ENCODE measurements at regions not wholly inside any gene's neighbourhood (a gene's known extent, or its start where the extent isn't known, plus 50 kb on each side); places are given as distances from the start of the nearest gene placed in this dataset.

DNA sequence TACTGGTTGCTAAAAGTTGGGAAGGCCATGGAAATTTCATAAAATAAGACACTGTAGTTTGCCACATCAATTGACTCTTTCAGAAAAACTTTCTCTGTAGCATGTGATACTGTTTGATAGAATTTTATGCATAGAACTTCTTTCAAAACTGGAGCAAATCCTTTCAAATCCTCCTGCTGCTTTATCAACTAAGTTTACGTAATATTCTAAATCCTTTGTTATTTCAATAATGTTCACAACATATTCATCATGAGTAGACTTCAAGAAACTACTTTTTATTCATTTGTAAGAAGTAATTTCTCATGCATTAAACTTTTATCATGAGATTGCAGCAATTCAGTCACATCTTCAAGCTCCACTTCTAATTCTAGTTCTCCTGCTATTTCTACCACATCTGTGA lies 199.3 kb downstream of the PCDH18 start (continued):
- TF ChIP-seq, protein P1, sequence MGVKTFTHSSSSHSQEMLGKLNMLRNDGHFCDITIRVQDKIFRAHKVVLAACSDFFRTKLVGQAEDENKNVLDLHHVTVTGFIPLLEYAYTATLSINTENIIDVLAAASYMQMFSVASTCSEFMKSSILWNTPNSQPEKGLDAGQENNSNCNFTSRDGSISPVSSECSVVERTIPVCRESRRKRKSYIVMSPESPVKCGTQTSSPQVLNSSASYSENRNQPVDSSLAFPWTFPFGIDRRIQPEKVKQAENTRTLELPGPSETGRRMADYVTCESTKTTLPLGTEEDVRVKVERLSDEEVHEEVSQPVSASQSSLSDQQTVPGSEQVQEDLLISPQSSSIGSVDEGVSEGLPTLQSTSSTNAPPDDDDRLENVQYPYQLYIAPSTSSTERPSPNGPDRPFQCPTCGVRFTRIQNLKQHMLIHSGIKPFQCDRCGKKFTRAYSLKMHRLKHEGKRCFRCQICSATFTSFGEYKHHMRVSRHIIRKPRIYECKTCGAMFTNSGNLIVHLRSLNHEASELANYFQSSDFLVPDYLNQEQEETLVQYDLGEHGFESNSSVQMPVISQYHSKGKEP (tag by site-specific recombination; IDR thresholded peaks at IDR 0.05) = no peak
- TF ChIP-seq HOXA7 (CRISPR knock-in tag; IDR thresholded peaks at IDR 0.05; ENCODE audit: borderline replicate concordance) = no peak
- no peak for TF ChIP-seq ZBTB7A (tag by site-specific recombination; IDR thresholded peaks at IDR 0.05; ENCODE audit: low read depth)
- no peak for TF ChIP-seq ZBTB8A (tag by site-specific recombination; IDR thresholded peaks at IDR 0.05)
- TF ChIP-seq, protein P2, sequence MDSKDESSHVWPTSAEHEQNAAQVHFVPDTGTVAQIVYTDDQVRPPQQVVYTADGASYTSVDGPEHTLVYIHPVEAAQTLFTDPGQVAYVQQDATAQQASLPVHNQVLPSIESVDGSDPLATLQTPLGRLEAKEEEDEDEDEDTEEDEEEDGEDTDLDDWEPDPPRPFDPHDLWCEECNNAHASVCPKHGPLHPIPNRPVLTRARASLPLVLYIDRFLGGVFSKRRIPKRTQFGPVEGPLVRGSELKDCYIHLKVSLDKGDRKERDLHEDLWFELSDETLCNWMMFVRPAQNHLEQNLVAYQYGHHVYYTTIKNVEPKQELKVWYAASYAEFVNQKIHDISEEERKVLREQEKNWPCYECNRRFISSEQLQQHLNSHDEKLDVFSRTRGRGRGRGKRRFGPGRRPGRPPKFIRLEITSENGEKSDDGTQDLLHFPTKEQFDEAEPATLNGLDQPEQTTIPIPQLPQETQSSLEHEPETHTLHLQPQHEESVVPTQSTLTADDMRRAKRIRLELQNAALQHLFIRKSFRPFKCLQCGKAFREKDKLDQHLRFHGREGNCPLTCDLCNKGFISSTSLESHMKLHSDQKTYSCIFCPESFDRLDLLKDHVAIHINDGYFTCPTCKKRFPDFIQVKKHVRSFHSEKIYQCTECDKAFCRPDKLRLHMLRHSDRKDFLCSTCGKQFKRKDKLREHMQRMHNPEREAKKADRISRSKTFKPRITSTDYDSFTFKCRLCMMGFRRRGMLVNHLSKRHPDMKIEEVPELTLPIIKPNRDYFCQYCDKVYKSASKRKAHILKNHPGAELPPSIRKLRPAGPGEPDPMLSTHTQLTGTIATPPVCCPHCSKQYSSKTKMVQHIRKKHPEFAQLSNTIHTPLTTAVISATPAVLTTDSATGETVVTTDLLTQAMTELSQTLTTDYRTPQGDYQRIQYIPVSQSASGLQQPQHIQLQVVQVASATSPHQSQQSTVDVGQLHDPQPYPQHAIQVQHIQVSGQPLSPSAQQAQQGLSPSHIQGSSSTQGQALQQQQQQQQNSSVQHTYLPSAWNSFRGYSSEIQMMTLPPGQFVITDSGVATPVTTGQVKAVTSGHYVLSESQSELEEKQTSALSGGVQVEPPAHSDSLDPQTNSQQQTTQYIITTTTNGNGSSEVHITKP (tag by site-specific recombination; IDR thresholded peaks at IDR 0.05) = no peak
- no peak for TF ChIP-seq RBAK (tag by site-specific recombination; IDR thresholded peaks at IDR 0.05)
- no peak for TF ChIP-seq ZNF830 (tag by site-specific recombination; IDR thresholded peaks at IDR 0.05; ENCODE audit: low read depth)
- TF ChIP-seq ZNF530 (tag by site-specific recombination; IDR thresholded peaks at IDR 0.05; ENCODE audit: low read depth) = no peak

DNA sequence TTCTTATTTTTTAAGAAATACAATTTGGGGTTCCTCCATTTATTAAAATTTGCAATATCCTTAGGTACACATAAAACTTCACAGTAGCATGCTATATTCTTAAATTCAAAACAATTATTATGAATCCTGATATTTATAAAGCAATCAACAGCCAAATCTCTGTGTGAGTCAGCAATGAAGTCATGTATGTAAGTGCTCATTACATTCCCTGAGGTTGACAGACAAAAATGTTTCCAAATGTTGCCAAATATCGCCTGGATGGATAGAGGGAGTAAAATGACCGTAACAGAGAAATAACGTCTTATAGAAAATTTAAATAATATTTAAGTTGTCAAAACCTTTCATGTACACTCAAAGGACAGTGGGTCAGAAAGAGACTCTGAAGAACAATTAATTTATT lies 220.0 kb downstream of the PCDH18 start:
- Histone ChIP-seq H3K4me1 (ENCODE audit: control insufficient read depth, insufficient read depth, low read length) (no peaks in the 10 kb centered on the region), H3K4me3 (ENCODE audit: low read depth, low read length) (no peak overlapping the region), H3K9me3 (ENCODE audit: control insufficient read depth, insufficient read depth, low read depth, low read length) (no peaks in the 10 kb centered on the region), H3K36me3 (ENCODE audit: control insufficient read depth in 2 of 2, insufficient read depth in 1 of 2, low read length in 2 of 2) (no peaks in the 10 kb centered on the region), H3K27ac (ENCODE audit: extremely low read depth, low read depth, low read length) (no peak overlapping the region)
- POLR2A ChIA-PET = no interaction called here
- CTCF ChIA-PET = no interaction called here
- TF ChIP-seq, protein P3, sequence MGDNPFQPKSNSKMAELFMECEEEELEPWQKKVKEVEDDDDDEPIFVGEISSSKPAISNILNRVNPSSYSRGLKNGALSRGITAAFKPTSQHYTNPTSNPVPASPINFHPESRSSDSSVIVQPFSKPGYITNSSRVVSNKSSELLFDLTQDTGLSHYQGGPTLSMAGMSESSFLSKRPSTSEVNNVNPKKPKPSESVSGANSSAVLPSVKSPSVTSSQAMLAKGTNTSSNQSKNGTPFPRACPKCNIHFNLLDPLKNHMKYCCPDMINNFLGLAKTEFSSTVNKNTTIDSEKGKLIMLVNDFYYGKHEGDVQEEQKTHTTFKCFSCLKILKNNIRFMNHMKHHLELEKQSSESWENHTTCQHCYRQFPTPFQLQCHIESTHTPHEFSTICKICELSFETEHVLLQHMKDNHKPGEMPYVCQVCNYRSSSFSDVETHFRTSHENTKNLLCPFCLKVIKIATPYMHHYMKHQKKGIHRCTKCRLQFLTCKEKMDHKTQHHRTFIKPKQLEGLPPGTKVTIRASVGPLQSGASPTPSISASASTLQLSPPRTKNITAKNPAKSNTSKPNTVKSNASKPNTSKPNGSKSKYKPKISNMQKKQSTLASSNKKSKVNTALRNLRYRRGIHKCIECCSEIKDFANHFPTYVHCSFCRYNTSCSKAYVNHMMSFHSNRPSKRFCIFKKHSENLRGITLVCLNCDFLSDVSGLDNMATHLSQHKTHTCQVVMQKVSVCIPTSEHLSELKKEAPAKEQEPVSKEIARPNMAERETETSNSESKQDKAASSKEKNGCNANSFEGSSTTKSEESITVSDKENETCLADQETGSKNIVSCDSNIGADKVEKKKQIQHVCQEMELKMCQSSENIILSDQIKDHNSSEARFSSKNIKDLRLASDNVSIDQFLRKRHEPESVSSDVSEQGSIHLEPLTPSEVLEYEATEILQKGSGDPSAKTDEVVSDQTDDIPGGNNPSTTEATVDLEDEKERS (tag by site-specific recombination; IDR thresholded peaks at IDR 0.05) = no peak
- TF ChIP-seq GLIS1 (tag by site-specific recombination; IDR thresholded peaks at IDR 0.05) = no peak
- TF ChIP-seq ZNF2 (tag by site-specific recombination; IDR thresholded peaks at IDR 0.05) = no peak
- no peak for TF ChIP-seq ZNF664 (tag by site-specific recombination; IDR thresholded peaks at IDR 0.05)
- TF ChIP-seq ZNF600 (tag by site-specific recombination; IDR thresholded peaks at IDR 0.05) = no peak
- TF ChIP-seq SP7 (tag by site-specific recombination; IDR thresholded peaks at IDR 0.05) = no peak
- TF ChIP-seq ZNF433 (tag by site-specific recombination; IDR thresholded peaks at IDR 0.05; ENCODE audit: low read depth) = no peak
- TF ChIP-seq YY2 (tag by site-specific recombination; IDR thresholded peaks at IDR 0.05) = no peak
- TF ChIP-seq ZNF76 (tag by site-specific recombination; IDR thresholded peaks at IDR 0.05; ENCODE audit: borderline replicate concordance, low read depth) = no peak
- TF ChIP-seq ZEB2 (tag by site-specific recombination; IDR thresholded peaks at IDR 0.05) = no peak
- TF ChIP-seq ZNF112 (tag by site-specific recombination; IDR thresholded peaks at IDR 0.05) = no peak
- no peak for TF ChIP-seq ZNF221 (tag by site-specific recombination; IDR thresholded peaks at IDR 0.05; ENCODE audit: borderline replicate concordance)
- TF ChIP-seq, protein P4, sequence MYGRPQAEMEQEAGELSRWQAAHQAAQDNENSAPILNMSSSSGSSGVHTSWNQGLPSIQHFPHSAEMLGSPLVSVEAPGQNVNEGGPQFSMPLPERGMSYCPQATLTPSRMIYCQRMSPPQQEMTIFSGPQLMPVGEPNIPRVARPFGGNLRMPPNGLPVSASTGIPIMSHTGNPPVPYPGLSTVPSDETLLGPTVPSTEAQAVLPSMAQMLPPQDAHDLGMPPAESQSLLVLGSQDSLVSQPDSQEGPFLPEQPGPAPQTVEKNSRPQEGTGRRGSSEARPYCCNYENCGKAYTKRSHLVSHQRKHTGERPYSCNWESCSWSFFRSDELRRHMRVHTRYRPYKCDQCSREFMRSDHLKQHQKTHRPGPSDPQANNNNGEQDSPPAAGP (tag by site-specific recombination; IDR thresholded peaks at IDR 0.05) = no peak
- TF ChIP-seq ZNF830 (tag by site-specific recombination; IDR thresholded peaks at IDR 0.05; ENCODE audit: low read depth) = no peak
- no peak for TF ChIP-seq GFI1B (tag by site-specific recombination; IDR thresholded peaks at IDR 0.05)
- no peak for TF ChIP-seq KLF16 (tag by site-specific recombination; IDR thresholded peaks at IDR 0.05)
- TF ChIP-seq ZNF596 (tag by site-specific recombination; IDR thresholded peaks at IDR 0.05) = no peak
- TF ChIP-seq ZNF404 (tag by site-specific recombination; IDR thresholded peaks at IDR 0.05) = no peak
